D721Med (cell line): ENCODE measurements at regions not wholly inside any gene's neighbourhood (a gene's known extent, or its start where the extent isn't known, plus 50 kb on each side); places are given as distances from the start of the nearest gene placed in this dataset.

Experiments used
- DNase-seq: peaks from one replicate; pipeline ENCODE4 v3.0.0; 2011; ENCODE audit warnings: low spot score; ENCODE audit not compliant: insufficient read length
- FAIRE-seq: peaks from 2 replicates; lab custom pipeline; 2011; peaks lifted over from hg19 to GRCh38; lab: Jason Lieb, UNC
- CTCF ChIP-seq: IDR thresholded peaks from 2 replicates; pipeline ENCODE4 v1.5.1; 2012; ENCODE audit warnings: mild to moderate bottlenecking, control low read depth; ENCODE audit not compliant: insufficient read depth; ENCODE audit errors: missing control alignments

DNA sequence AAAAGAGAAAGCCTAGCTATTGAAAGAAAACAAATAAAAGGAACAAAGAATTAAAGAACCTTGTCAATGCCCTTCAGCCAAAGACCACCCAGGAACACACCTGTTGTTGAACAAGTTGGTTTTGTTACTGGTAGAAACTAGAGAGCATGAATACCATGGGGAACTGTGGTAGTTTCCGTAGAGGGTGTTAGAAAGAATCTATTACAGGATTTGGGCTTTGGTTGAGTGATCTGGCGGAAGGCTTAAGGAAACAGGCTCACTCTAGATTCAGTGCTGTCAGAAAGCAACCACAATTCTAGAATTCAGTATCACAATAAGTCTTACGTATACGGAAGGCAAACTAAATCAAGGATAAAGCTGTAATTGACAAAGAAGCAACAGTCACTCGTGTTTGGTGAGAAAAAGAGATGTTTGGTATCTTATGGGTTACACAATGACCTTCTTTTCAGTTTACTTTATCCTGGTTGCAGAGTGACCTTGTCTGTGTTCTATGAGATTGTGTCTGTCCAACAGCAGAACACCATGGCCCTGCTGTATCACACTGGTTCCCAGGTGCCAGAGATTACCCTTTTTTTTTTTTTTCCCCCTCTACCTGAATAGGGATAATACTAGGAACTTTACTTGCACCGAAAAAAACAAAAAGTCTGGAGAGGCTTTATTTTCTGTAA lies 265.9 kb downstream of the SHQ1 start:
- DNase-seq (no peak), FAIRE-seq (no peak)
- no peak for TF ChIP-seq CTCF

- DNase-seq: no peak
- TF ChIP-seq CTCF: no peak
- no peak for FAIRE-seq
Measured at GRCh38 chr3:72580900-72581299, 267.3 kb downstream of the SHQ1 start.

GRCh38 chr3:72580246-72580756 lies 267.9 kb downstream of the SHQ1 start:
- no peak for FAIRE-seq
- DNase-seq: no peak
- TF ChIP-seq CTCF: no peak

DNA sequence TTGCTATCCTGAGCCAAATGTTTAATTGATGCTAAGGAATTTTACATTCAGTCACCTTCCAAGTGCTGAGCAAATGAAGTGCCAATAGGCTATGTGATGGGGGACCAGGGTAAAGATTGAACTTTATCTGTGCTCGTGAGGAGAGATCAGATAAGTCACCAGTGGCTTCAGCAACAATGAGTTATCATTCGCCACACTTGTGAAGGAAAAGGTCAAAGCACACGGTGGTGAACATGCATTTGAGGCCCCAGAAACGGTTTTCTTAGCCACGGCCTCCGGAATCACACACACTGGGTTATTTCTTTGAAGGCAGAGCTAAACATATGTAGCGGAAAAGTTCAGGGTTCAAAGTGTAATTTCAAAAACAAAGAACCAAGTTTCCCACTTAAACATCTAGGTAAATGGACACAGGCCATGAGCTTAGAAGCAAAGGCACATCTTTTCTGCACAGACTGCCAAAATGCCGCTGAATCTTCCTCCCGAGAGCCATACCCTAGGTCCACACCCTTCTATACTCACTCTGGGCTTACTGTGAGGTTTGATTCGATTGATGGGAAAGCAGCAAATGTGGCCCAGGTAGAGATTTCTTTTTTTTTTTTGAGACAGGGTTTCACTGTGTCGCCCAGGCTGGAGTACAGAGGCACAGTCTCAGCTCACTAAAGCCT lies 268.5 kb downstream of the SHQ1 start:
- no peak for TF ChIP-seq CTCF
- DNase-seq (no peak), FAIRE-seq (no peak)

DNA sequence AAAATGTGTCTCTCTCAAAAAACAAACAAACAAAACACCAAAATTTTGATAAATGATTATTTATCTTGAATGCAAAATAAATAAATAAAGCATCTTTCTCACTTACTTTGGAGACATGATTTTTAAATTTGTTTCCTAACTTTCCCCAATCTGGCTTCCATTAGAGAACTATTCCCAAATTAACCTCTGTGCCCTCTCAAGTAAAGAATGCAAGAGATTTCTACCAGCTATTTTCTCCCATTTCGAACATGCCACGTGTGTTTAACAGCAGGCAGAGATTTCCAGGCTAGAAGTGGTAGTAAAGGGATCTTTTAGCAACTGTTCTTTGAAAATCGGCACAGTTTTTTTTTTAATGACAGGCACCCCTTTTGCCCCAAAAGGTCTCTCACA lies 269.1 kb downstream of the SHQ1 start:
- TF ChIP-seq CTCF: no peak
- DNase-seq (no peak), FAIRE-seq (no peak)

DNA sequence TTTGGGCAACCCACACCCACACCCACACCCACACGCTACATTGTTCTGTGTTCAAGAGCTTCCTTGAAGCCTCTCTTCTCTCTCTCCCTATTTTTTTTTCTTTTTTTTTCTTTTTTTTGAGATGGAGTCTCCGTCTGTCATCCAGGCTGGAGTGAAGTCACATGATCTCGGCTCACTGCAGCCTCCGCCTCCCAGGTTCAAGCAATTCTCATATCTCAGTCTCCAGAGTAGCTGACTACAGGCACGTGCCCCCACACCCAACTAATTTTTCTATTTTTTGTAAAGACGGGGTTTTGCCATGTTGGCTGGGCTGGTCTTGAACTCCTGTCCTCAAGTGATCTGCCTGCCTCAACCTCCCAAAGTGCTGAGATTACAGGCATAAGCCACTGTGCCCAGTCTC lies 271.1 kb downstream of the SHQ1 start:
- DNase-seq: no peak
- no peak for FAIRE-seq
- no peak for TF ChIP-seq CTCF

- no peak for DNase-seq
- no peak for FAIRE-seq
- no peak for TF ChIP-seq CTCF
Measured at GRCh38 chr3:72576563-72576962, 271.7 kb downstream of the SHQ1 start.
